OCI-LY1 (cell line): ENCODE measurements at regions not wholly inside any gene's neighbourhood (a gene's known extent, or its start where the extent isn't known, plus 50 kb on each side); places are given as distances from the start of the nearest gene placed in this dataset.
A peak's percentile ranks its signal among the peaks of the same experiment; 100 is the strongest.

Experiments used
- H2AFZ ChIP-seq: fragments of 200-600 bp; sonication (generic), shearing (Covaris generic); 2 replicates; pipeline ENCODE4 v1.6.0; 2014; ENCODE audit warnings: antibody characterized with exemption, mild to moderate bottlenecking, low read length
- H3F3A ChIP-seq: fragments of 200-600 bp; sonication (generic), shearing (Covaris generic); 2 replicates; pipeline ENCODE4 v1.6.0; 2014; ENCODE audit warnings: mild to moderate bottlenecking, antibody characterized with exemption, low read length, moderate library complexity; ENCODE audit not compliant: insufficient read depth
- H3K27ac ChIP-seq: fragments of 200-600 bp; sonication (generic); 2 replicates; pipeline ENCODE4 v1.5.1; 2014; ENCODE audit warnings: low read length, mixed run types, mild to moderate bottlenecking, low read depth; ENCODE audit not compliant: poor library complexity, severe bottlenecking
- H3K27me3 ChIP-seq: fragments of 200-600 bp; sonication (generic); 2 replicates; pipeline ENCODE4 v1.6.0; 2014; ENCODE audit warnings: antibody characterized with exemption, mild to moderate bottlenecking, low read length, moderate library complexity; ENCODE audit not compliant: insufficient read depth
- H3K36me3 ChIP-seq: fragments of 200-600 bp; sonication (generic); 2 replicates; pipeline ENCODE4 v1.6.1; 2014; ENCODE audit warnings: mild to moderate bottlenecking, antibody characterized with exemption, low read length, moderate library complexity, mixed read lengths; ENCODE audit not compliant: insufficient read depth
- H3K4me1 ChIP-seq: fragments of 200-600 bp; sonication (generic); 2 replicates; pipeline ENCODE4 v1.5.1; 2014; ENCODE audit warnings: mild to moderate bottlenecking, low read length, moderate library complexity; ENCODE audit not compliant: insufficient read depth, severe bottlenecking
- H3K4me2 ChIP-seq: fragments of 200-600 bp; sonication (generic), shearing (Covaris generic); 2 replicates; pipeline ENCODE4 v1.6.1; 2014; ENCODE audit warnings: low read length
- H3K4me3 ChIP-seq: fragments of 200-600 bp; sonication (generic); 2 replicates; pipeline ENCODE4 v1.5.1; 2014; ENCODE audit warnings: low read length, low read depth, mild to moderate bottlenecking, mixed read lengths; ENCODE audit not compliant: poor library complexity, severe bottlenecking
- H3K79me2 ChIP-seq: fragments of 200-600 bp; shearing (Covaris generic); 2 replicates; pipeline ENCODE4 v1.6.1; 2016; ENCODE audit warnings: mixed run types, low read length, mixed read lengths; ENCODE audit not compliant: insufficient read depth
- H3K9ac ChIP-seq: fragments of 200-600 bp; sonication (generic), shearing (Covaris generic); 2 replicates; pipeline ENCODE4 v1.6.1; 2014; ENCODE audit warnings: mild to moderate bottlenecking, low read length, mixed read lengths
- H3K9me2 ChIP-seq: fragments of 200-600 bp; sonication (generic), shearing (Covaris generic); 2 replicates; pipeline ENCODE4 v1.6.1; 2014; ENCODE audit warnings: low read depth, mild to moderate bottlenecking, low read length, mixed read lengths
- H3K9me3 ChIP-seq: fragments of 200-600 bp; shearing (Covaris generic); 2 replicates; pipeline ENCODE4 v1.6.1; 2014; ENCODE audit warnings: low read length, mixed read lengths
- H4K20me1 ChIP-seq: fragments of 200-600 bp; sonication (generic), shearing (Covaris generic); 2 replicates; pipeline ENCODE4 v1.6.0; 2016; ENCODE audit warnings: mild to moderate bottlenecking, low read length; ENCODE audit not compliant: insufficient read depth
- EZH2 ChIP-seq: fragments of 200-600 bp; sonication (generic), shearing (Covaris generic); IDR thresholded peaks from 2 replicates; pipeline ENCODE4 v1.8.0; 2017; ENCODE audit warnings: borderline replicate concordance, mixed run types, mild to moderate bottlenecking, antibody characterized with exemption, low read length, moderate library complexity, mixed read lengths
- TF ChIP-seq, protein P1 (sequence below): fragments of 200-600 bp; sonication (generic), shearing (Covaris generic); IDR thresholded peaks from 2 replicates; pipeline ENCODE4 v1.5.1; 2017; ENCODE audit warnings: mild to moderate bottlenecking, antibody characterized with exemption, low read length, moderate library complexity, mixed read lengths

GRCh38 chr21:35345954-35346353 lies 296.9 kb upstream of the RUNX1 start:
- no peaks in the 10 kb centered on the region for H3K79me2 ChIP-seq
- TF ChIP-seq, protein P1, sequence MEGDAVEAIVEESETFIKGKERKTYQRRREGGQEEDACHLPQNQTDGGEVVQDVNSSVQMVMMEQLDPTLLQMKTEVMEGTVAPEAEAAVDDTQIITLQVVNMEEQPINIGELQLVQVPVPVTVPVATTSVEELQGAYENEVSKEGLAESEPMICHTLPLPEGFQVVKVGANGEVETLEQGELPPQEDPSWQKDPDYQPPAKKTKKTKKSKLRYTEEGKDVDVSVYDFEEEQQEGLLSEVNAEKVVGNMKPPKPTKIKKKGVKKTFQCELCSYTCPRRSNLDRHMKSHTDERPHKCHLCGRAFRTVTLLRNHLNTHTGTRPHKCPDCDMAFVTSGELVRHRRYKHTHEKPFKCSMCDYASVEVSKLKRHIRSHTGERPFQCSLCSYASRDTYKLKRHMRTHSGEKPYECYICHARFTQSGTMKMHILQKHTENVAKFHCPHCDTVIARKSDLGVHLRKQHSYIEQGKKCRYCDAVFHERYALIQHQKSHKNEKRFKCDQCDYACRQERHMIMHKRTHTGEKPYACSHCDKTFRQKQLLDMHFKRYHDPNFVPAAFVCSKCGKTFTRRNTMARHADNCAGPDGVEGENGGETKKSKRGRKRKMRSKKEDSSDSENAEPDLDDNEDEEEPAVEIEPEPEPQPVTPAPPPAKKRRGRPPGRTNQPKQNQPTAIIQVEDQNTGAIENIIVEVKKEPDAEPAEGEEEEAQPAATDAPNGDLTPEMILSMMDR: no peak
- no peak for TF ChIP-seq EZH2
- H4K20me1 ChIP-seq: no peaks in the 10 kb centered on the region
- H3K4me1 ChIP-seq: peaks cover 21% of the 10 kb centered on the region
- no peak overlapping the region for H3K4me3 ChIP-seq
- no peak overlapping the region for H3K4me2 ChIP-seq
- no peaks in the 10 kb centered on the region for H3K9me3 ChIP-seq
- no peak overlapping the region for H3K27ac ChIP-seq
- no peaks in the 10 kb centered on the region; the same call in 1 of the 2 replicates for H3K36me3 ChIP-seq
- no peaks in the 10 kb centered on the region for H3K9me2 ChIP-seq
- H2AFZ ChIP-seq: no peak overlapping the region
- H3K27me3 ChIP-seq: no peaks in the 10 kb centered on the region; the same call in 1 of the 2 replicates
- H3F3A ChIP-seq: no peaks in the 10 kb centered on the region
- no peak overlapping the region for H3K9ac ChIP-seq

GRCh38 chr21:35344582-35344981 lies 295.5 kb upstream of the RUNX1 start:
- Histone ChIP-seq H3F3A (no peaks in the 10 kb centered on the region), H3K27me3 (no peaks in the 10 kb centered on the region; the same call in 1 of the 2 replicates), H3K4me1 (peaks cover 17% of the 10 kb centered on the region), H3K4me2 (no peak overlapping the region), H3K36me3 (no peaks in the 10 kb centered on the region; the same call in 1 of the 2 replicates), H3K9me2 (no peaks in the 10 kb centered on the region), H2AFZ (no peak overlapping the region), H3K27ac (no peak overlapping the region), H3K79me2 (no peaks in the 10 kb centered on the region), H3K9ac (no peak overlapping the region), H4K20me1 (no peaks in the 10 kb centered on the region), H3K9me3 (no peaks in the 10 kb centered on the region), H3K4me3 (no peak overlapping the region)
- no peak for TF ChIP-seq EZH2
- TF ChIP-seq, protein P1: no peak

DNA sequence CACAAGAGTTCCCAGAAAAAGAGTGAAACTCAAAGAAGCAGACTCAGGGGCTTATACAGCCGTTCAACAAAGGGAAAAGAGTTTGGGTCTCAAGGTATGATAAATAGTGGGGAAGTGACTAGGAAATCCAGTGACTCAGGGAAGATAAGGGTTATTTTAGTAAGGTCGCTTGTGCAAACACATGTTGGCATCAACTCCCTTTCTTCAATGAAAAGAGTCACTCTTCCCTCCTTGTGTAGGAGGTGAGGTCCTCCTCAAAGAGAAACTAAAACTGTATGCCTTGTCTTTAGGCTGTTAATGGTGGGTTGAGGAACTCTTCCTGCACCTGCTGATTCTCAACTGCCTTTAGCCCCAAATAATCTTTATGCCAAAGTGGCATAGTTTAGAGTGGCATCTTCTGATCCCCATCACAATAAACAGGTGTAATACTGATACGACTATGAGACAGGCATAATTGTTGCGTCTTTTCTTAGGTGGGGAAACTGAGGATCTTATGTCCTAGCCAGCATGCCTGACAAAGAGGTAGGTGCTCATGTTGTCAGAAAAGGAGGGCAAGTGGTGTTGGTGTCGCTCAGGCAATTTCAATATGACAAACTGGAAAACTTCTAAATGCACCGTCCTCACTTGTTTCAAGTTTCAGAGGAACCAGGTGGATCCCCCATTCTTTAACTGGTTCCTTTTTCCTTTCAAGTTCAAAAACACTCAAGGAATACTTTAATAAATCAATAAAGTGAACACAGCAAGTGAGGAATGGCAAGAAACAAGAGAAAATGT lies 294.1 kb upstream of the RUNX1 start:
- Histone ChIP-seq H4K20me1 (no peaks in the 10 kb centered on the region), H3K4me3 (no peak overlapping the region), H3K9me3 (no peaks in the 10 kb centered on the region), H3K4me1 (peaks cover 16% of the 10 kb centered on the region), H3K9me2 (no peaks in the 10 kb centered on the region), H3K9ac (no peak overlapping the region), H3K36me3 (no peaks in the 10 kb centered on the region; the same call in 1 of the 2 replicates), H2AFZ (peak overlapping the region; percentile 75), H3F3A (no peaks in the 10 kb centered on the region), H3K27ac (no peak overlapping the region), H3K4me2 (peak overlapping the region; percentile 25), H3K79me2 (no peaks in the 10 kb centered on the region), H3K27me3 (no peaks in the 10 kb centered on the region; the same call in 1 of the 2 replicates)
- TF ChIP-seq EZH2: no peak
- TF ChIP-seq, protein P1: no peak
